ENCODE measurements at regions not wholly inside any gene's neighbourhood (a gene's known extent, or its start where the extent isn't known, plus 50 kb on each side); places are given as distances from the start of the nearest gene placed in this dataset.

DNA sequence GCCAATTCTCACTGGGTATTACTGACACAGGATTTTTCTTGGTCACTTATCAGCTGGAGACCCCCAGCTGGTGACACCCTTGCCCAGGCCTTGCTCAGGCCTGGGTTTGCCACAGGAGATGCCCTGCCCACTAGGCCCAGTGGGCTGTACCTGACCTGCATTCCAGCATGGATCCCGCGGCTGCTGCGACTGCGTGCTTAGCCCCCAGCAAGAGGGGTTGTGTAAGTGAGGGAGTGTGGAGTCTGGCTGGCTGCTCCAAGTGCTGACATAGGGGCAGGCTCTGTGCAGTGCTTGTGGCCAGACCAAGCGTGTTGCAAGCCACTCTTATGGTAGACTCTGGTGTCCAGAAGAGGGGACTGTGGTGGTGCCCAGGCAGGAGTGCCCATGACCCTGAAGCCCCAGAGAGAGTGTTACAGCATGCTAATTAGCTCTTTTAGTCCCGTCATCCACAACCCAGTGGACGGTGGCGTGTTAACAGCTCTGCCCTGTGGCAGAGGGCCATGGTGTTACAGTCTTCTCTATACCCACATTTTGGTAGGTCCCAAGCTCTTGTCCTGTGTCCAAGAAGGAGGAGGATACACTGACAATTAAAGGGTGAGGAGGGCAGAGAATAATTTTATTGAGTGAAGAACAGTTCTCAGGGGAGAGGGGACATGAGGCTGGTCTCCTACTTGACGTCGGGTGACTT lies 491.7 kb upstream of the MEIS1 start:
- TF ChIP-seq, protein P1, sequence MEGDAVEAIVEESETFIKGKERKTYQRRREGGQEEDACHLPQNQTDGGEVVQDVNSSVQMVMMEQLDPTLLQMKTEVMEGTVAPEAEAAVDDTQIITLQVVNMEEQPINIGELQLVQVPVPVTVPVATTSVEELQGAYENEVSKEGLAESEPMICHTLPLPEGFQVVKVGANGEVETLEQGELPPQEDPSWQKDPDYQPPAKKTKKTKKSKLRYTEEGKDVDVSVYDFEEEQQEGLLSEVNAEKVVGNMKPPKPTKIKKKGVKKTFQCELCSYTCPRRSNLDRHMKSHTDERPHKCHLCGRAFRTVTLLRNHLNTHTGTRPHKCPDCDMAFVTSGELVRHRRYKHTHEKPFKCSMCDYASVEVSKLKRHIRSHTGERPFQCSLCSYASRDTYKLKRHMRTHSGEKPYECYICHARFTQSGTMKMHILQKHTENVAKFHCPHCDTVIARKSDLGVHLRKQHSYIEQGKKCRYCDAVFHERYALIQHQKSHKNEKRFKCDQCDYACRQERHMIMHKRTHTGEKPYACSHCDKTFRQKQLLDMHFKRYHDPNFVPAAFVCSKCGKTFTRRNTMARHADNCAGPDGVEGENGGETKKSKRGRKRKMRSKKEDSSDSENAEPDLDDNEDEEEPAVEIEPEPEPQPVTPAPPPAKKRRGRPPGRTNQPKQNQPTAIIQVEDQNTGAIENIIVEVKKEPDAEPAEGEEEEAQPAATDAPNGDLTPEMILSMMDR (IDR thresholded peaks at IDR 0.05; ENCODE audit: unreplicated experiment): no peak
- Mint-ChIP-seq H3K27ac (no peak overlapping the region), H3K27me3 (ENCODE audit: low read depth) (no peaks in the 10 kb centered on the region), H3K4me3 (no peak overlapping the region), H3K9me3 (no peaks in the 10 kb centered on the region), H3K36me3 (no peaks in the 10 kb centered on the region), H3K4me1 (no peaks in the 10 kb centered on the region)
- DNase-seq (ENCODE audit: low spot score in 2 of 2, unreplicated experiment in 2 of 2): no peak

DNA sequence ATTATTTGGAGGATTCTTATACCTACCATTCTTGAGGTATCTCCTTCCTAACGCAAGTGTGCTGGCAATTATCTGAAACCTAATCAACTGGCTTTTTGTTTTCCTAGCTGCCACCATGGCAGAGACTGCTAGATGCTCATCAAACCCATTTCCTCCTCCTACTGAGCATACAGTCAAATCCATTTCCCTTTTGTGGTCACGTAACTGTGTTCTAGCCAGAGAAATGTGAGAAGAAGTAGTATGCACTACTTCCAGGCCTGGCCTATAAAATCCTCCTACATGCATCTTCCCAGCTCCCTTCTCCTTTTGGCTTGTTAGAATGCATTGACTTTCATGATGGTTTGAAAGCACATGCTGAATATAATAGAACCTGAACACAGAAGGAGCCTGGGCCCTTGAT lies 494.1 kb upstream of the MEIS1 start:
- Mint-ChIP-seq H3K4me3 (no peak overlapping the region), H3K27ac (no peak overlapping the region), H3K9me3 (no peaks in the 10 kb centered on the region), H3K27me3 (ENCODE audit: low read depth) (no peaks in the 10 kb centered on the region), H3K36me3 (no peaks in the 10 kb centered on the region), H3K4me1 (no peaks in the 10 kb centered on the region)
- TF ChIP-seq, protein P1 (IDR thresholded peaks at IDR 0.05; ENCODE audit: unreplicated experiment): no peak
- no peak for DNase-seq (ENCODE audit: low spot score in 2 of 2, unreplicated experiment in 2 of 2)

DNA sequence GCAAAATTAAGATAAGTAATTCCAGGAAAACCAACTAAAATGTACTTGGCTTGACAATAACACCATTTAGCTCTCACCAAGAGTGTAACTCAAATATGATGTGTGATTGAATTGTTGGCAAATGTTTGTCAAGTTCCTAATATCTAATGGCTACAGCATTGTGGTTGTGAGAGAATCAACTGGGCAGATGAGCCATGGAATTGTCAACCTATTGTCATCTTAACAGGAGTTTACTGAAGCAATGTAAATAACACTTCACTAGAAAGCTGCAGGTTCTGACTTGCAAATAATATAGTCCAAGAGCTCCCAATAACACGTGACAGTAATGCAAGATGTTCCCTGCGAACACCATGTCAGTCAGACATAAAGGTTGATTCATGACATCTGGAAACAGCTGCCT lies 495.2 kb upstream of the MEIS1 start:
- no peak for DNase-seq (ENCODE audit: low spot score in 2 of 2, unreplicated experiment in 2 of 2)
- TF ChIP-seq, protein P1 (IDR thresholded peaks at IDR 0.05; ENCODE audit: unreplicated experiment): no peak
- H3K36me3 Mint-ChIP-seq: no peaks in the 10 kb centered on the region
- no peak overlapping the region for H3K4me3 Mint-ChIP-seq
- H3K4me1 Mint-ChIP-seq: no peaks in the 10 kb centered on the region
- H3K9me3 Mint-ChIP-seq: no peaks in the 10 kb centered on the region
- H3K27me3 Mint-ChIP-seq (ENCODE audit: low read depth): no peaks in the 10 kb centered on the region
- H3K27ac Mint-ChIP-seq: no peak overlapping the region

DNA sequence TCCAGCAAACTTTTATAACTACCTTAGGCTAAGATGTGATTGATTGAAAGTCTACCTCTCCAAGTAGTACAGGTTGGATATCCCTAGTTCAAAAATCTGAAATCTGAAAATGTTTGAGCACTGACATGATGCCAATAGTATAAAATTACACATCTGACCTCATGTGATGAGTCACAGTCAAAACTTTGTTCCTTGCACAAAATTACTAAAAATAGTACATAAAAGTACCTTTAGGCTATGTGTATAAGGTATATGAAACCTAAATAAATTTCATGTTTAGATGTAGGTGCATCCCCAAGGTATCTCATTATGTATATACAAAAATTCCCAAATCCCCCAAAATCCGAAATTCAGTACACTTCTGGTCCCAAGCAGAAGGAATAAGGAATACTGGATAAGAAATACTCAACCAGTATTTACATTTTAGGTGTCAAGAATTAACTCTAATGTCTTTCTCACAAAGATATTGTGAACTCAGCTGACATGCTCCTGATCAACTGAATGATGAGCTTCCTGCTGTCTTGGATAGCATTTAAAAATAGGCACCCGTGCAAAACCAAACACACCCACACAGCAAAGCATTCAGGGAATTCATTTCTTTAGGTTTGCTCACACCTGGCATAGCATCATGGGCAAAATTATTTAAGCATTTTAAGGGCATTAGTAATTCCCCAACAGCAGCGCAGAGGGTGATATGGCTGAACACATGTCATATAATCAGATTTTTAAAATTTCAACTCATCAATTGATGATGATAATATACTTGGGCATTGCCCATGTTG lies 497.4 kb upstream of the MEIS1 start:
- no peaks in the 10 kb centered on the region for H3K9me3 Mint-ChIP-seq

DNA sequence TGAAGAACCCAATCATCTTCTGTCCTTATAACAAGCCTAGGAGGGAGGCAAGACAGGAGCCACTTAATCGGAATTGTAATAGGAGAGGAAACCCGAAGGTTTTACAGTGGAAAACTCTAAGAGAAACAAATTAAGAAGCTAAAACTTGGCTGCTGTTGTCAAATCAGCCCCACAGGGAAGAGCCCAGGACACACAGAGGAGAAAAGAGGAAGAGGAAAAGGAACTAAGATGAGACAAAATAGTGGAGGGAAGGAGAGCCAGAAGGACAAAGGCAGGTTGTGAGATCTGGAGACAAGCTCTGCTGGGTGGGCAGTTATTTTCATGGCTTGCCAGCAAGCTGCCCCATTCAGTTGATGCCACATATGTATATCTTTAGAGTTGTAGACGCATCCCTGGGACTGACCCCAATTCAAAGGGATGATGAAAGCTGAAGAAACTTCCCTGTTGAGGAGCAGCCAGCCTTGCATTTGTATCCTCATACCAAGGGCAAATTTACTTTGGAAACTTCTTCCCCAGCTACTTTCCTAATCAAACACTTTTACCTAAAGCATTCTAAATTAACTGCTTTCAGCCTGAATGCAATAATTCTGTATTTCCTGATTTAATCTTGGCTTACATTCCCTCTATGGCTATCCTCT lies 499.8 kb upstream of the MEIS1 start:
- Mint-ChIP-seq H3K27me3 (ENCODE audit: low read depth) (no peaks in the 10 kb centered on the region), H3K9me3 (no peaks in the 10 kb centered on the region), H3K27ac (no peak overlapping the region), H3K36me3 (no peaks in the 10 kb centered on the region), H3K4me1 (no peaks in the 10 kb centered on the region), H3K4me3 (no peak overlapping the region)
- DNase-seq (ENCODE audit: low spot score in 2 of 2, unreplicated experiment in 2 of 2): no peak
- TF ChIP-seq, protein P1 (IDR thresholded peaks at IDR 0.05; ENCODE audit: unreplicated experiment): no peak

More for the DNA sequence above, 497.4 kb upstream of the MEIS1 start:
- DNase-seq (ENCODE audit: low spot score in 2 of 2, unreplicated experiment in 2 of 2): no peak
- Mint-ChIP-seq H3K36me3 (no peaks in the 10 kb centered on the region), H3K4me3 (no peak overlapping the region), H3K4me1 (no peaks in the 10 kb centered on the region), H3K27me3 (ENCODE audit: low read depth) (no peaks in the 10 kb centered on the region), H3K27ac (no peak overlapping the region)
- TF ChIP-seq, protein P1 (IDR thresholded peaks at IDR 0.05; ENCODE audit: unreplicated experiment): no peak

All from mesothelial cell of epicardium (in vitro differentiated cells).